Activated CD4-positive, alpha-beta T cell treated with anti-CD3 and anti-CD28 coated beads, Interleukin-2, Interleukin-6, amounts not matched to agents 100 ng/mL and 50 ng/mL, durations not matched to agents 16 hours and 8 hours (primary cell): ENCODE measurements at regions not wholly inside any gene's neighbourhood (a gene's known extent, or its start where the extent isn't known, plus 50 kb on each side); places are given as distances from the start of the nearest gene placed in this dataset.

Experiments
- DNase-seq: peaks from one replicate; pipeline ENCODE4 v3.0.0-alpha.2; 2020

GRCh38 chr1:234725177-234726132, 115.5 kb upstream of the IRF2BP2 start:
- peak; percentile 89 for DNase-seq

GRCh38 chr1:234724516-234725176, 114.7 kb upstream of the IRF2BP2 start:
- DNase-seq: peak; percentile 46

- DNase-seq: peak; percentile 79
Observed at GRCh38 chr1:234722904-234723720, 113.1 kb upstream of the IRF2BP2 start.

GRCh38 chr1:234722270-234722704, 112.3 kb upstream of the IRF2BP2 start:
- DNase-seq: no peak

GRCh38 chr1:234721476-234722269, 111.7 kb upstream of the IRF2BP2 start:
- DNase-seq: no peak

- no peak for DNase-seq
Observed at GRCh38 chr1:234720709-234721441, 110.9 kb upstream of the IRF2BP2 start.

- no peak for DNase-seq
Observed at GRCh38 chr1:234719454-234720251, 109.7 kb upstream of the IRF2BP2 start.

- DNase-seq: no peak
Observed at GRCh38 chr1:234718496-234719453, 108.8 kb upstream of the IRF2BP2 start.

- no peak for DNase-seq
Observed at GRCh38 chr1:234716908-234717375, 107.0 kb upstream of the IRF2BP2 start.

GRCh38 chr1:234715252-234716014, 105.5 kb upstream of the IRF2BP2 start:
- DNase-seq: no peak

GRCh38 chr1:234713859-234714258, 103.9 kb upstream of the IRF2BP2 start:
- DNase-seq: no peak

GRCh38 chr1:234713440-234713839, 103.5 kb upstream of the IRF2BP2 start:
- no peak for DNase-seq

- DNase-seq: no peak
Observed at GRCh38 chr1:234712891-234713305, 102.9 kb upstream of the IRF2BP2 start.

- no peak for DNase-seq
Observed at GRCh38 chr1:234710936-234711724, 101.2 kb upstream of the IRF2BP2 start.

- DNase-seq: no peak
Observed at GRCh38 chr1:234710381-234710780, 100.4 kb upstream of the IRF2BP2 start.

GRCh38 chr1:234709473-234710228, 99.7 kb upstream of the IRF2BP2 start:
- no peak for DNase-seq
